A673 (cell line): ENCODE measurements at regions not wholly inside any gene's neighbourhood (a gene's known extent, or its start where the extent isn't known, plus 50 kb on each side); places are given as distances from the start of the nearest gene placed in this dataset.

ENCODE experiments used
- CTCF ChIP-seq: fragments of 300-800, 200-600 bp; sonication (generic); conservative IDR thresholded peaks from 2 replicates; pipeline ENCODE4 v1.5.1; 2017; ENCODE audit warnings: low read depth, mild to moderate bottlenecking, antibody characterized with exemption, low read length, moderate library complexity, mixed read lengths
- EZH2 ChIP-seq: fragments of 200-600 bp; sonication (generic); IDR thresholded peaks from 2 replicates; pipeline ENCODE4 v1.6.1; 2017; ENCODE audit warnings: borderline replicate concordance, low read depth, mild to moderate bottlenecking, mixed read lengths, antibody characterized with exemption, low read length; ENCODE audit not compliant: poor library complexity, severe bottlenecking

GRCh38 chr4:27789773-27790172, 929.1 kb downstream of the STIM2 start:
- TF ChIP-seq CTCF (no peak), EZH2 (no peak)
